HG03135 (cell line): ENCODE measurements at regions not wholly inside any gene's neighbourhood (a gene's known extent, or its start where the extent isn't known, plus 50 kb on each side); places are given as distances from the start of the nearest gene placed in this dataset.

Experiments used
- ATAC-seq: cut with Tn5 transposase; IDR thresholded peaks from one replicate; pipeline ENCODE4 v1.9.1; 2021; ENCODE audit warnings: mild to moderate bottlenecking, moderate library complexity; ENCODE audit not compliant: unreplicated experiment

DNA sequence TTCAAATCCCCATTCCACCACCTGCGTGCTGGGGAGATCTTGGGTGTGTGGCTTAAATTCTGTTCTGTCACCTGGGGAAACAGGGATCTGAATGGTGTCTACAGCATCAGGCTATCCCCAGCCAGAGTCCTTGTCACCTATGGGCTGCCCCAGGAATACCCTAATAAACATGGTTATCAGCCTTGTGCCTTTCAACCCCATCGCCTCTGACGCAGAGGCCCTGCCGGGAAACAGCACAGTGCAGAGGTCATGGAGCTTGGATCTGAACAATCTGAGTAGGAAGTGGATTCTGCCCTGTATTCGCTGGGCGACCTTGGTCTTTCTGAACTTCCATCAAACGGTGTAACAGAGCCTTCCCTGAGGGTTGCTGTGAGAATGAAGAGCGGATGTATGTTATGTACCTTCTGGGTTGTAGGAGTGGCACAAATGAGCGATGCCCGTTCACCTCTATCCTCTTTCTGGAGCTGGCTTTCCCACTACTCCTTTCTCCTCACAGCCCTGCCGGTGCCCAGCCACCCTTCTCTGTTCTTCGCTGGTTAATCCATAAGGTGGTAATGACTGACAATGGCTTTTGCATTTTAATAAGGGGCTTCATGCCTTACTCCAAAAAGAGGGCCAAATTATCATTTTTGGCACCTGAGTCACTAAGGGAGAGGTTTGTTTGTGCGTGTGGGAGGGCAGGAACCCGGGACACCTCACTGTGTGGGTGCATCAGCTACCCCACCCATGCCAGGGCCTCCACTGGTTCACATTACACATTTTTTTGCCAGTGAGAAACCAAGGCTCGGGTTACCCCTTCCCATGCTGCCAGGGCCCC lies 256.5 kb downstream of the MYCN start:
- no peak for ATAC-seq

DNA sequence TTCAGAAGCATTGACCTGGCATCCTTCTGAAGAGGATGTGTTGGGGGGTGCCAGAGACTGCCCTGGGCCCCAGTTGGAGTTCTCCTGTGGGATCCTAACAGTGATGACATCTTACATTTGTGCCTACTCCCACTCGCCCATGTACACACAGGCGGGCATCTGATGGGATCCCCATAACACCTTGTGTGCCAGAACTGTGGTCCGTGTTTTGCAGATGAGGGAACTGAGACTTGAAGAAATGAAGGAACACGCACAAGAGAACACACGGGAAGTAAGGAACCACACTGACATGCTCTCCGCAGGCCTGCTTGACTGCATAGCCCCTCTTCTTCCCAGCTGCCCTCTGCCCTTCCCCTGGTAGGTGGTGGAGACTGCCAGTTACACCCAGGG lies 255.3 kb downstream of the MYCN start:
- no peak for ATAC-seq

DNA sequence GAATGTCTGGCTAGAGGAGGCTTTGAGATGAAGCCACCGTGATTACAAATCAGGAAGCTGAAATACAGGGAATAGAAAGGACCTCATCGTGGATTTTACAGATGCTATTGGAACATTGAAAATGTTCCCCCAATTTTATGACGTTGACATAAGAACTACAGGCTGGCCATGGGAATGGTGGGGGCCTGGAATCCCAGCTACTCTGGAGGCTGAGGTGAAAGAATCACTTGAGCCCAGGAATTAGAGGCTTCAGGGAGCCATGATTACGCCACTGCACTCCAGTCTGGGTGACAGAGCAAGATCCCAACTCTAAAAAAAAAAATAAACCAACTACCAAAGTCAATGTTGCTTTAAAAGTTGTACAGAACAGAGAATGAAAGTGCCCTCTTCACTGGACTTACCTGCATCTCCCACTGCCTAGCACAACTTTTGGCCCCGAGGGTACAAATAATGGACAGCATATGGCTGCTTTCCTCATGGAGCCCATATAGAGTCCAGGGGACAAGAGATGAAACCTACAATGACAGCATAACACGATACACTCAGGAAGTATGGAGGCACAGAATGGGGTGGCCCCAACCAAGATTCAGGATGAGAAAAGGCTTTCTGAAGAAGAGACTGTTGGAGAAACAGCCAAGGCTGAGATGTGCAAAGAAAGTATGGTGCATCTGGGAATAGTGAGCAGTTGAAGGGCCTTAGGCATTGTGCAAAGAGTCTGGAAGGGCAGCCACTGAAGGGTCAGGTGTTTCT lies 254.8 kb downstream of the MYCN start:
- ATAC-seq: no peak

DNA sequence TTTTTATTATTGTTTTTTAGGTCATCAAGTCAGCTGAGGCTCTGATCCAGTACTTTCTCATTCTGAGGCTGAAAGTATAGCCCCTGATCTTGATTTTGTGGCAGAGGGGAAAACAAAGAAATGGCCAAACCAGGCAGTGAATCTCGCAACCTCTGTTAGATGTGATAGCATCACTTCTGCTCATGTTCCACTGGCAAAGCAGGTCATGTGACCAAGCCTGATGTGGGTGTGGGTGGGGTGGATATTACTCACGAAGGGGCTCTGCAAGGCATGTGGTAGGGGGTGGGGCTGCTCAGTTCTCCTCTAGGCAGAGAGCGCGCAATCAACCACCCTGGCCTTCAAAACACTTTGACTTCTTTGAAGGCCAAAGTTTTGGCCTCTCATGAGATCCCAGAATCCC lies 254.2 kb downstream of the MYCN start:
- no peak for ATAC-seq

DNA sequence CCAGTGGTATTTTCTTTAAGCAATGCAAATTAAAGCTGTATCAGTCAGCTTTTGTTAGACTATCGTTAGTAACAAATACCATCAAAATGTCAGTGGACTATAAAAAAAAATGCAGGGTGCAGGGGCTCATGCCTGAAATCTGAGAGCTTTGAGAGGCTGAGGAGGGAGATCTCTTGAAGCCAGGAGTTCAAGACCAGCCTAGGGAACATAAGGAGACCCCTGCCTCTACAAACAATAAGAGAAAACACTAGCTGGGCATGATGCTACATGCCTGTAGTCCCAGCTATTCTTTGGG lies 253.7 kb downstream of the MYCN start:
- no peak for ATAC-seq

DNA sequence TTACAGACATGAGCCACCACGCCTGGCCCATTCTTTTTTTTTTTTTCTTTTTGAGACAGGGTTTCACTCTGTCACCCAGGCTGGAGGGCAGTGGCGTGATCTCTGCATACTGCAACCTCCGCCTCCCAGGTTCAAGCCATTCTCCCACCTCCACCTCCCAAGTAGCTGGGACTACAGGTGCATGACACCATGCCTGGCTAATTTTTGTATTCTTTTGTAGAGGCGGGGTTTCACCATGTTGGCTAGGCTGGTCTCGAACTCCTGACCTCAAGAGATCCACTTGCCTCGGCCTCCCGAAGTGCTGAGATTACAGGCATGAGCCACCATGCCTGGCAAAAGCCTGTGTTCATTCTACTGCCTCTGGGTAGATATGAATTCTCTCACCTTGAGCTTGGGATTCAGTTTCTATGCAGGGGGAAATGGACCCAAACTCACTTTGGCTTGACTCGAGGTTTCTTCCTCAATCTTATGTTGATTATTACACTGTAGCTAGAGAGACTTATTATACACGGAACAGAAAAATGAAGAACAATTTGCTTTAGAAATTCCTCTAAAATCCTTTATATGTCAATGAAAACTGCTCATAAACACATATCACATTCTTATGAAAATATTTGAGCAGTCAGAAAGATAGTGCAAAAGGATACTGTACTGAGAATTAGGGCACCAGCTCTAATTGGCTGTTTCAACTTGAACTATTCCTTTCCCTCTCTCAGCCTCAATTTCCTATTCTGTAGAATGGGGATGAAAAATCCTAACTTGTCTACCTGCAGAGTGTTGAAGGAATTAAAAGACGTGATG lies 252.3 kb downstream of the MYCN start:
- ATAC-seq: no peak

DNA sequence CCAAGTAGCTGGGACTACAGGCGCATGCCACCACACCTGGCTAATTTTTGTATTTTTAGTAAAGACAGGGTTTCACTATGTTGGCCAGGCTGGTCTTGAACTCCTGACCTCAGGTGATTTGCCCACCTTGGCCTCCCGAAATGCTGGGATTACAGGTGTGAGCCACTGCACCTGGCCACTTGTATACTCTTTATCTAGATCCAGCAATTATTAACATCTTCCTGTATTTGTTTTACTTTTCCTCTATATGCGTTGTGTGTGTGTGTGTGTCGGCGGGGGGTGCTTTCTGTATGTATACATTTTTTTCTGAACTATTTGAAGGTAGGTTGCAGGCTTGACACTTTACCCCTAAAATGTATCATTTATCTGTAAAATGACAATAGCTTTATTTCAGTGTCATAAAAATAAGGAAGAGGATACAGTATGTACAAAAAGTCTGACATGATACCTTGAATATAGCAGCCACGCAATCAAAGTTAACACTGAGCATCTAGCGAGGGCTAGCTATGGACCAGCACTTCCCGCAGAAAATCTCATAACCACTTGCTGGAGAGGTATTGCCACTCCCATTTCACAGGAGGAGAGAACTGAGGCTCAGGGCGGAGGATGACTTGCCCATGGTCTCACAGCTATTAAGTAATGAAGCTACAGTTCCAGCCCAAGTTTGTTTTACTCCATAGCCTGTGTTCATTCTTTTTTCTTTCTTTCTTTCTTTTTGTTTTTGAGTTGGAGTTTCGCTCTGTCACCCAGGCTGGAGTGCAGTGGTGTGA lies 251.3 kb downstream of the MYCN start:
- ATAC-seq: no peak

DNA sequence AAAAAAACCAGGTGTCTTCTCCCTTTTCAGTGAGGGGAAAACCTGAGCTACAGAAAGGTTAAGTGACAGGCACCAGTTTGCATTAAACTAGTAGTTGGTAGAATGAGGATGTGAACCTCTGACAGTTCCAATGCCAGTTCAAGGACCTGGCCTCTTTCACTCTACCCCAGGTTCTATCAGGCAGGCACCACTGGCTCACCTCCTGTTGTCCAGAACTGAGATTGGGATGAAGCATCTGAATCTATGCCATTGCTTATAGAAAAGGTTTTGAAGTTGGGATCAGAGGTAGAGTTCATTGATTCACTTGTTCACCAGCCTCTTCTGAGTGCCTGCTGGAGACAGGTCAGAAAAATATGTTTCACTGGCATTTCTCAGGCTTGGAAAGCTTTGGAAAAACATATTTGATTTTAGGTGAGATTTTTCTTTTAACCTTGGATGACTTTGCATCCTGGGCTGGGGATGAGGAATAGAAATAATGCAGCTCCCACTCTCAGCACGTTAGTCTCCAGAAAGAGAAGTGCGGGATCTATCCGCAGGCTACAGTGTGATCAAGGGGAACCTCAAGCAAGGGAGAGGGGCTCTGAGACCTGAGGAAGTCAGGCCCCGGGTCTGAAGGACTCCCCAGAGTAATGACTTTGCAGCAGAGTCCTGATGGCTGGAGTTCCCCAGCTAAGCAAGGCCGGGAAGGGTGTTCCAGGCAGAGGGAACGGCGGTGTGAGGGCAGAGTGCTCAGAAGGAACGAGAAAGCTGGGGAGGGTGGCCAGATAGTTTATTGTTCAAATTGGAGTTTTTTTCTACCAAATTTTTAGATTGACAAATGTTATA lies 250.3 kb downstream of the MYCN start:
- no peak for ATAC-seq

DNA sequence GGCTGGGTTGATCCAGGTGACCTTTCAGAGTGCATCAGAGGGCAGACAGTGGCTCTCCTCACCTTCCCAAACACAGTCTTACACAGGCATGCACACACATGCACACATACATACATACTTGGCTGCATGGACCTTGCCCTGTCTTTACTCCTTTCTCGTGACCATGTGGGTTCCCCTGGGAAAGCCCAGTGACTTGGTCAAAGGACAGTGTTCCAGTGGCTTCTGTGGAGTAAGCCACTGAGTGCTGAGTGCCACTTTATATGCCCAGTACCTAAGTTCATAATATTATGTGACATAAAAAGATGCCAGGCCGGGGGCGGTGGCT lies 249.4 kb downstream of the MYCN start:
- ATAC-seq: no peak

DNA sequence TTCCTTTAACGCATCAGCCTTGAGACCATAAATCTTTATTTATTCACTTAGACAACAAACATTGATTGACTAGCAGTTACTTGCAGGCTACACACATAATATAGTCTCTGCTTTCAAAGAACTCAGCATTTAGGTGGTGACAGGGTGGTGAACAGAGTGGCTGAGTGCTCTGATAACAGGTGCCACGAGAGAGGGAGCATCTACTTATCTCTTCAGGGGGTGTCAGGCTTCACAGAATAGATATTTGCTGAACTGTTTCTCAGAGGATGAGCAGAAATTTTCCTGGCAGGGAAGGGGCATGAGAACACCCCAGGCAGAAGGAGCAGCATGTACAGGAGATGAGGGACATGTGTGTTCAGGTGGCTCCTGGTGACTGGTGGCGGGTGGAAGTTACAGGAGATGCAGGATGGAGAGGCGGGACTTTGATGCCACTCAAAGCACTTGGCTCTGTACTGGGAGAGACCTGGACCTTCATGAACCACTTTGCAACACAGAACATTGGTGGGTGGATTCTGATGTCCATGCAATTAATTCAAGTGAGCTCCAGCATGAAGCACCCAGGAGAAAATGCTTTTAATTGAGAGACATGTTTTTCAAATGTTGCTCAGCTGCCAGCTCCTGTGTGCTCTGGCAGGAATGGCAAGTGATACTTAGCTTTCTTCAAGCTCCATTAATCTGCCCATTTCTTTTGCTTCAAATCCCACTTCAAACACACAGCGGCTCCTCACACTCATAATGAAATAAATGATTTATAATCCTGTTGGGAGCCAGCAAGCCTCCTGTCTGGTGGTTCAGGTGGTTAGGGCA lies 248.9 kb downstream of the MYCN start:
- no peak for ATAC-seq

DNA sequence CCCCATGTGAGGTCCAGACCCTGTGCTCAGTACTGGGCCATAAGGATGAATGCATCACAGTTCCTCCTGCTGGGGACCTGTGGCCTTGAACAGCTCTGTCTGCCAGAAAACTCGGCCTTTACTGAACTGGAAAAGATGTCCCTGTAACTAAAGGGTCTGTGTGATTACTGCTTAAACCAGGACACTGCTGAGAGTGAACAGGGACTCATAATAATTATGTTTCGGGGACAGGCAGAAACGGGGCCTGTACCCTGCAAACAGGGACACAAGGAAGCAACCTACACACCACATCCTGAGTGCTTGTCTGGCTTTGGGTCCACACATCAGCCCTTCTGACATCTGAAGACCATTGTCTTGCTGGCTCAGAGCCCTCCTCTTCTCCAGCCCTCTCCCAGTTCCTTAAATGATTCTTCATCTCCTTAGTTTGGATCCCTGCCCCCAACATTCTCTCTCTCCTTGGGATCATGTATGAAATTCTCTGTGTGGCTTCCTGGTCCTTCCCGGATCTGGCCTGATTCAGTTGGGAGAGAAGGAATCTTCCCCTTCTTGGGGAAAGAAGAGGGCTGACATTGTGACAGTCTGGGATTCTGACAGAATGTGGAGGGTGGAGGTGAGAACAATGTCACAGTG lies 248.0 kb downstream of the MYCN start:
- ATAC-seq: no peak

DNA sequence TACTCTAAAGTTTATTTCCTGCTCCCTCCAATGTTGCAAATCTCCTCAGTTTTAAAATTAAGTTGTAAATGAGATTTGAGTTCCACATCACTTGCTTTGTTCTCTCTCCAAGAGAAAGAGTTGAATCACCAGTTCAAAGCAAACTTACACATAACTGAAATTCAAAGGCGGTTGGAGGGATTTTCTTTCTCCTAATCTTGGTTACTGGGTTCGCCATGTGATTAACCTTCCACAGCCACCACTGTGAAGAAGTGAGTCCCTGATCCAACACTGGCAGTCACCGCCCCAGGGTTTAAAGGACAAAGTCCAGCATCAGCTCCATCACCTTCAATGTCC lies 247.1 kb downstream of the MYCN start:
- ATAC-seq: no peak

DNA sequence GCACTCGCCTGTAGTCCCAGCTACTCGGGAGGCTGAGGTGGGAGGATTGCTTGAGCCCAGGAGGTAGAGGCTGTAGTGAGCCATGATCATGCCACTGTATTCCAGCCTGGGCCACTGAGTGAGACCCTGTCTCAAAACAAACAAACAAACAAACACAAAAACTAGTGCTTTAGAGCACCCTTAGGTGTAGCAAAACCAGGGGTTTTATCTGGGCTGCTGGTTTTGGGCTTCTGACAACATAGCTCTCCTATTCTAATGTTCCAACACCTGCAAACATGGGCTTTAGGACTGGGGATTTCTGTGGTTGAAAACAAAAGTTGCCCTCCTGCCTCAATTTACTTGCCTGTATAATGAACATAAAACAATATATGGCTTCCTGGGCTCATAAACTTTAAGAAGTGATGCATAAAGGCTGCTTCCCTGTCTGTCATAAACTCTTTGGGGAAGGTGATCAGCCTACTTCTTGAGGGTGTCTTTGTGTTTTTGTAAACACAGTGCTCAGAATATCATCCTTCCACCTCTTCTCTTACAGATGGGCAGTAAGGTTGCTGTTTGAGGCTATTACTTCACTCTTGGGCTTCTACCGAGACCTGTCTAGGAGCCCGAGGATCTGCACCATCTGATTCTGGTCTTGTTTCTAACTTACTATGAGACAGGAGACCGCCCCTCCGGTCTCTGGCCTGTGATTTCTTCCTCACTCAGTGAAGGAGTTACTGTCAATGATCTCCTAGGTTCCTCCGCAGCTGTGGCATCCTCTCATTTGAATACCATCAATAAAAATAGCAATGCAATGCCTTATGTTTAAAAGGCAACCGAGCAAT lies 246.5 kb downstream of the MYCN start:
- no peak for ATAC-seq

DNA sequence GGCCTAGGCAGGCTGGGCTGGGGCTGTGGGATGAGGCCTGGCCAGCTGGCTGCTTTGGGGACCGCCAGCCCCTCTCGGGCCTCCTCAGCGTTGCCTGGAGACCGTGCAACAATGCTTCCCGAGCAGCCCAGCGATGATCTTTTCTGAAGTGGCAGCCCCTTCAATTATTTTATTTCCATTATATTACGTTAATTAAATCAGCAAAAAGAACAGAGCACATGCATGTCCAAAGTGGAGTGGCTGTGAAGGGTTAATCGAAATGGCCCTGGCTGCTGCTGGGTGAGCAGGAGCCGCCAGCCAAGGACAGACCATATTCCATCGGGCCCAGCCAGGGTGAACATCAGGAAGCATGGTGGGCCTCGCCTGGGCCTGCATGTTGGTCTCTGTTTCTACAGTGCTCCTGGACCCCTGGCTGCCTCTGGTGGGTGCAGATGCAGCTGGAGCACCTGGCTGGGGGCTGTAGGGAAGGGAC lies 245.5 kb downstream of the MYCN start:
- no peak for ATAC-seq

DNA sequence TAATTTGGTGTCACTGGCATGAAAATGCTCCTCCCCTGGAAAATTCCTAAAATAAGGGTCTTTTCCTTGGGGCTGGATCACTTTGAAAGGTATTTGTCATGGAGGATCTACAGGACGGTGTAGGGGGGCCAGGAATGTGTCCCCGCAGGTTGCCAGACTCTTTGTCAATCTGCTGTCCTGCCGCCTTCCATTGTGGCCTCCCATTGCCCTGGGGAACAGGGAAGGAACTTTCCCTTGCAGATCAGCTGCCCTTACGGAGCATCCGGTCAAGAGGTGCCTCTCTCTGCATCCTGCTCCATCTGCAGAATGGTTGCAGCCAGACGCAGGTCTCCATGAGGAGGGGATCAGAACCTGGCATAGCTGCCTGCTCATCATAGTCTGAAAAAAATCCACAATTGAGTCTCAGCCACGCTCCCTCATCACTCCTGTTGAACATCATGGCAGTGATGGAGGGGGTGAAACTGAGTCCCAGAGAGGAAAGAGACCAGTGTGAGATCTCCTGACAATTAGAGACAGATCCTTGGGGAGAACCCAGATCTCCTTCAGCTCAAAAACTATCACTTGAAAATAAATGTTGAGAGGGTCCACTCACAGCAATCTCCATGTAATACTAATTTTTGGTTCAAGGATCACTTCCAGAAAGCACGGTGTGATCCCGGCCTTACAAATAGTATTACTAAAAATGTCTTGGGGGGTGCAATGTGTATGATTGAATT lies 244.8 kb downstream of the MYCN start:
- no peak for ATAC-seq

DNA sequence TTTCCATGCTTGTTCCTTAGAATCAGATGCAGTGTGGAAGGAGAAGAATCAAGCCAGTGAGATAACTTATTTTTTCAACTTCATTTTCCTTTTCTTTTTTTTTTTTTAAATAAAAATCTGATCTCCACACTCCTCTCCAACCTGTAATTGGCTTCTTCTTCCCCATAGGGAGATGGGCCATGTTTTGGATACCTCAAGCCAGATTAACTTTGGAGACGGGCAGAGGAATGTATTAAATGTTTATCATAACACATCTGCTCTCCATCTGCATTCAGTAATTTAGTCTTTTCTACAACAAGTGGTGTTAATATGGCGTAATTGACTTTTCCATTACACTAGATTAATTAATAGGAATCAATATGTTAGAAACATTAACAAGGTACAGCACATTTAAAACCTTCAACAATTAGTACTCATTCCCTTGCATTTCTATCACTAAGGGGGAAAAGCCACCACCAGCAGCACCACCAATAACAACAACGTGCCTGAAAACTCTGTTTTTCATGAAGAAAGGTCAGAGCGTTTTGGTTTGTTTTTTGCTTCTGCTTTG lies 244.1 kb downstream of the MYCN start:
- no peak for ATAC-seq

DNA sequence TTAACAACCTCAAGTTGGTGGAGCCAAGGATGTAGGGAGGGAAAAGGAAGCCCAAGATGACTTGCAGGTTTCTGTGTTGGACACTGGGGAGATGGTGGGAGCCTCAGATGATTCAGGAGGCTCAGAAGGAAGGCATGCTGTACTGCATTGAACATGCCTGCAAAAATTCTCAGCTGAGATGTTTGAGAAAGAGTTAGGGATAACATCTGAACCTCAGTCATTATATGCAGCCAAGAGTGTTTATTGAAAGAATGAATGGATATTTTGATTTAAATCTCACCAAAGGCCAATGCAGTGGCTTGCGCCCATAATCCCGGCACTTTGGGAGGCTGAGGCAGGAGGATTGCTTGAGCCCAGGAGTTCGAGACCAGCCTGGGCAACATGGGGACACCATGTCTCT lies 243.0 kb downstream of the MYCN start:
- ATAC-seq: no peak
